ENCODE measurements at regions not wholly inside any gene's neighbourhood (a gene's known extent, or its start where the extent isn't known, plus 50 kb on each side); places are given as distances from the start of the nearest gene placed in this dataset.
"Not testable (repeated sequence)": the region's sequence is repeated elsewhere in the genome, so short reads cannot be mapped to it uniquely, and the experiment has no call there.

DNA sequence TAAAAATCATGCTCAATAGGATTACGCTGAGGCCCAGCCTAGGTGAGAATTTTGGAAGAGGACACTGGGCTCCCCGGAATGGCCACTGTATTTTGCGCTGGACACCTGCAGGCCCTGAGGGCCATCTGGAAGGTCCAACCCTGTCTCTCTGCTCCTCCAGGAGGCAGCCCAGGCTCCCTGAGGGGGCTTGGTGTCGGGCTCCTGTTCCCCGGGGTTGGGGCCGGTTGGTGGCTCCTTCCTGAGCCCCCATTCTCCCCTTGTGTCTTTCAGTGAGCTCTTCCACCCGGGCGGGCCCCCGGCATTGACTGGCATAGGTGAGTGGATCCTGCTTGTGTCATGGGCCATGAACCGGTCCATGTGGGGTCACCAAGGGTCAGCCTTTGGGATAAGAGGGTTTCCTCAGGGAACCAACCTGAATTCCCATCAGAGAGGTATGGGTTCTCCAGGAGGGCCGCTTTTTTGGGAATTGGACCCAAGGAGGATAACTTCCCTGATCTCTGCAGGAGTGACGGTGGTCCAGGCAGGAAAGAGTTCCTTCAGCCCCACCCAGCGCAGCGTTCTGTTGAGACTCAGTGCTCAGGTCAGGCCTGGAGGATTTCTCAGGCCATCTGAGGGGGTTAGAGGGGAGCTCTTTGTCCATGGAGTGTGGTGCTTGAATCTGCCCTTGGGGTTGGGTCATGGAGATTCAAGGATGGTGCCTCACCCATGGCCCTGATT is 187.8 kb downstream of the UBE3A start:
- ATAC-seq (no peak), DNase-seq (peak; percentile 28)
- CTCF ChIA-PET, result no interaction called here
- H3K4me3 Mint-ChIP-seq, result no peak overlapping the region
- H3K27me3 Mint-ChIP-seq, result no peaks in the 10 kb centered on the region
- H3K36me3 Mint-ChIP-seq, result no peaks in the 10 kb centered on the region
- H3K4me1 Mint-ChIP-seq, result no peaks in the 10 kb centered on the region
- H3K9me3 Mint-ChIP-seq (ENCODE audit: low read depth), result peaks cover 13% of the 10 kb centered on the region
- H3K27ac Mint-ChIP-seq, result no peak overlapping the region

DNA sequence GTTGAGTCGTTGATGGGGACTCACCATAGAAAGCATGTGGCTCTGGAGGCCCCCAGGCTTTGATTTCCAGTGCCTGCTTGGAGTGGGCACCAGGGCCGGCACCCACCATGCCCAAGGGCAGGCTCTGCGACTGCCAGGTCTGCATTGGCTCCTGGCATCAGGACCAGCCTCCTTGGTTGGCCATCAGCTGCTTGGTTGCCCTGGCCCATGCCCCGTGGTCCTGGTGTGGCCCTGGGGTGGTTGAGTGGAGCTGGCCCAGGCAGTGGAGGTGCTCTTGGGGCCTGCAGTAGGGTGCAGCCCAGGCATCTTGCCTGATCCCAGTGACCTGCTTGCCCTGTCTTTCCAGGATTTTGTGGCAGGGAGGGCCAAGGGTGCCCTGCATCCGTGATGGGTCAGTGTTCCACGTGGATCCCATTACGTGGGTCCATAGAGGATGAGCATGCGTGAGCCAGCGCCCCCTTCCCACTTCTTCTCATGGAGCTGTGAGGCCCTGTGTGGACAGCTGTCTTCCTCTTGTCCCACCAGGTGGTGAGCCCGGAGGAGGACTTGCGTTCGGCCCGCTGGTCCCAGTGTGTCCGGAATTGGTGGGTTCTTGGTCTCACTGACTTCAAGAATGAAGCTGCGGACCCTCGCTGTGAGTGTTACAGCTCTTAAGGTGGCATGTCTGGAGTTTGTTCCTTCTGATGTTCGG is 187.0 kb downstream of the UBE3A start:
- peaks cover 15% of the 10 kb centered on the region for H3K9me3 Mint-ChIP-seq (ENCODE audit: low read depth)
- no peaks in the 10 kb centered on the region for H3K27me3 Mint-ChIP-seq
- no peaks in the 10 kb centered on the region for H3K36me3 Mint-ChIP-seq
- H3K4me3 Mint-ChIP-seq, result no peak overlapping the region
- H3K4me1 Mint-ChIP-seq, result no peaks in the 10 kb centered on the region
- H3K27ac Mint-ChIP-seq, result no peak overlapping the region
- CTCF ChIA-PET, result no interaction called here
- ATAC-seq, result no peak
- DNase-seq, result peak; percentile 27

DNA sequence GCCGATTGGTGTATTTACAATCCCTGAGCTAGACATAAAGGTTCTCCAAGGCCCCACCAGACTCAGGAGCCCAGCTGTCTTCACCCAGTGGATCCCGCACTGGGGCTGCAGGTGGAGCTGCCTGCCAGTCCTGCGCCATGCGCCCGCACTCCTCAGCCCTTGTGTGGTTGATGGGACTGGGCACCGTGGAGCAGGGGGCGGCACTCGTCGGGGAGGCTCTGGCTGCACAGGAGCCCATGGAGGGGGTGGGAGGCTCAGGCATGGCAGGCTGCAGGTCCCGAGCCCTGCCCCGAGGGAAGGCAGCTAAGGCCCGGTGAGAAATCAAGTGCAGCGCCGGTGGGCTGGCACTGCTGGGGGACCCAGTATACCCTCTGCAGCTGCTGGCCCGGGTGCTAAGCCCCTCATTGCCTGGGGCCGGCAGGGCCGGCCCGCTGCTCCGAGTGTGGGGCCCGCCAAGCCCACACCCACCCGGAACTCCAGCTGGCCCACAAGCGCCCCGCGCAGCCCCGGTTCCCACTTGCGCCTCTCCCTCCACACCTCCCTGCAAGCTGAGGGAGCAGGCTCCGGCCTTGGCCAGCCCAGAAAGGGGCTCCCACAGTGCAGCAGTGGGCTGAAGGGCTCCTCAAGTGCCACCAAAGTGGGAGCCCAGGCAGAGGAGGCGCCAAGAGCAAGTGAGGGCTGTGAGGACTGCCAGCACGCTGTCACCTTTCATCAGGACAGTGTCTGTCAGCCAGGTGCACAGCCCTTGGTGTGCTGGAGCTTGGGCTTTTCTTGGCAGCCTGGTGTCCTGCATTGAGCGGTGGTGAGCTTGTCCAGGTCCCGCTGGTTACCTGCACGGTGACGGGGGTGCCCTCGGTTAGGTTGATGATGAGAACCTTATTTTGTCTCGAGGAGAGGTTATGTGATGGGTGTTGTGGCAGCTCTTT is 185.5 kb downstream of the UBE3A start:
- peaks cover 15% of the 10 kb centered on the region for H3K9me3 Mint-ChIP-seq (ENCODE audit: low read depth)
- H3K4me3 Mint-ChIP-seq, H3K4me1 Mint-ChIP-seq, H3K27ac Mint-ChIP-seq, H3K27me3 Mint-ChIP-seq, CTCF ChIA-PET, ATAC-seq, H3K36me3 Mint-ChIP-seq: not testable (repeated sequence)
- peak; percentile 25 for DNase-seq

DNA sequence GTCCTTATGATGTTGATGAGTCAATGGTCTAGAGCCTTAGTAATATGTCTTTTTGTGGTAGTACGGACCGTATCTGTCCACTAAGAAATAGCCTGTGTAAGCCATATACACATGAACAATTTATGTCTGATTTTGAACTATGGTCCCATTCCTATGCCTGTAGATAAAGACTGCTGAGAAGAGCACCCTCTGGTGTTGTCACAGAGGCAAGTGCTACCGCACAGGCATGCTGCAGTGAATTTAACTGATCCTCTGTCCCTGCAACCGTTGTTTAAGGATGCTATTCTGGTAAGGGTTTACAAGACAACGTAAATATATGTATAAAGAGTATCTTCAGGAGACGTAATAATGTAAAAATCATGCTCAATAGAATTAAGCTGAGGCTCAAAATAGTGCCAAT is 170.7 kb downstream of the UBE3A start:
- no peaks in the 10 kb centered on the region for H3K27me3 Mint-ChIP-seq
- H3K36me3 Mint-ChIP-seq, result no peaks in the 10 kb centered on the region
- no peak for DNase-seq
- H3K9me3 Mint-ChIP-seq (ENCODE audit: low read depth), result peaks cover 2% of the 10 kb centered on the region
- CTCF ChIA-PET, result no interaction called here
- no peak overlapping the region for H3K27ac Mint-ChIP-seq
- H3K4me1 Mint-ChIP-seq, result no peaks in the 10 kb centered on the region
- no peak overlapping the region for H3K4me3 Mint-ChIP-seq
- no peak for ATAC-seq

Measured in activated CD8-positive, alpha-beta memory T cell treated with anti-CD3 and anti-CD28 coated beads, Interleukin-2, amount 10 ng/mL, durations not matched to agents 7 days and 5 days (primary cell).